PC-3 (cell line): ENCODE measurements at regions not wholly inside any gene's neighbourhood (a gene's known extent, or its start where the extent isn't known, plus 50 kb on each side); places are given as distances from the start of the nearest gene placed in this dataset.
A peak's percentile ranks its signal among the peaks of the same experiment; 100 is the strongest.

Experiments
- EZH2 ChIP-seq: fragments of 300-600 bp; sonication (generic); IDR thresholded peaks from one replicate; pipeline ENCODE4 v1.6.1; 2017; ENCODE audit warnings: antibody characterized with exemption, mild to moderate bottlenecking, low read length; ENCODE audit not compliant: unreplicated experiment
- EZH2phosphoT487 ChIP-seq: fragments of 300-600 bp; sonication (generic); IDR thresholded peaks from 2 replicates; pipeline ENCODE4 v1.6.1; 2018; ENCODE audit warnings: mild to moderate bottlenecking, antibody characterized with exemption, low read length, borderline replicate concordance
- TF ChIP-seq, protein P1 (sequence below): fragments of 300-600 bp; sonication (generic); conservative IDR thresholded peaks from 2 replicates; pipeline ENCODE4 v1.5.1; 2017; ENCODE audit warnings: antibody characterized with exemption, low read depth, mild to moderate bottlenecking, low read length

DNA sequence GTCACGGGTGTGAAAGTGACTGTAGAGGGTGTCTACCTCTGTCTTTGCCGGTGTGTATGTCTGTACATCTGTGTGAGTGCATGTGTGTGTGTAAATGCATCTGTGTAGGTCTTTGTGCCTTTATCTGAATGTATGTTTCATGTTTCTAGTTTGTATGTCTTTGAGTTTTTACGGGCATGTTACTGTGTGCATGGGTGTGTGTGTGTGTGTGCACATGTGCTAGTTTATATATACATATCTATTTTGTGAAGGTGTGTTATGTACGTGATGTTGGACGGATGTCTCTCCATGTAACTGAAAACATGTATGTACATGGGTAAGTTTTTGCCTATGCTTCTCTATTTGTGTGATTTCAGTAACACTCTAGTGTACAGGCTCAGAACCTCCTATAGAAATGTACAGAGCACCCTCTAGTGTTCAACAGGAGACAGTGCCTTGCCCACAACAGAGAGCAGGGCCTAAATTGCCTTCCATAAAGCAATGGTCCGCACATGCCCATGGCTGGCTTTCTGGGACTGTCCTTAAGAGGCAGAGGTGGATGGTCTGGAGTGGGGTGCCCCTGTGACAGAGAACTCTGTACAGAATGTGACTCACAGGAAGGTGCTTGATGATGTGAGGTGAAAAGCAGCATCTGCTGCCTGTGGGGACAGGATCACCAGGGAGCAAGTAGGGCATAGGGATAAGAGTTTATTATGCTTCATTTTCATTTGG, 343.5 kb downstream of the RAPGEF2 start:
- TF ChIP-seq, protein P1, sequence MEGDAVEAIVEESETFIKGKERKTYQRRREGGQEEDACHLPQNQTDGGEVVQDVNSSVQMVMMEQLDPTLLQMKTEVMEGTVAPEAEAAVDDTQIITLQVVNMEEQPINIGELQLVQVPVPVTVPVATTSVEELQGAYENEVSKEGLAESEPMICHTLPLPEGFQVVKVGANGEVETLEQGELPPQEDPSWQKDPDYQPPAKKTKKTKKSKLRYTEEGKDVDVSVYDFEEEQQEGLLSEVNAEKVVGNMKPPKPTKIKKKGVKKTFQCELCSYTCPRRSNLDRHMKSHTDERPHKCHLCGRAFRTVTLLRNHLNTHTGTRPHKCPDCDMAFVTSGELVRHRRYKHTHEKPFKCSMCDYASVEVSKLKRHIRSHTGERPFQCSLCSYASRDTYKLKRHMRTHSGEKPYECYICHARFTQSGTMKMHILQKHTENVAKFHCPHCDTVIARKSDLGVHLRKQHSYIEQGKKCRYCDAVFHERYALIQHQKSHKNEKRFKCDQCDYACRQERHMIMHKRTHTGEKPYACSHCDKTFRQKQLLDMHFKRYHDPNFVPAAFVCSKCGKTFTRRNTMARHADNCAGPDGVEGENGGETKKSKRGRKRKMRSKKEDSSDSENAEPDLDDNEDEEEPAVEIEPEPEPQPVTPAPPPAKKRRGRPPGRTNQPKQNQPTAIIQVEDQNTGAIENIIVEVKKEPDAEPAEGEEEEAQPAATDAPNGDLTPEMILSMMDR = peak; percentile 88
- TF ChIP-seq EZH2 (no peak), EZH2phosphoT487 (no peak)
